Body of pancreas (tissue), 4 donors: ENCODE measurements at regions not wholly inside any gene's neighbourhood (a gene's known extent, or its start where the extent isn't known, plus 50 kb on each side); places are given as distances from the start of the nearest gene placed in this dataset.

Source experiments
- CTCF ChIP-seq, 7 experiments: fragments of 450-650 bp in 4 of 7; fragments of 200-600 bp in 3 of 7; sonication (generic) in 3 of 7; IDR thresholded peaks; one replicate each; pipeline ENCODE4 v1.5.1; 2016 to 2019; ENCODE audit warnings: antibody characterized with exemption in 7 of 7
- POLR2A ChIP-seq, 3 donors: fragments of 450-650 bp; IDR thresholded peaks; one replicate each; pipeline ENCODE4 v1.6.1; 2016; ENCODE audit warnings: antibody characterized with exemption in 3 of 3, mild to moderate bottlenecking in 2 of 3

- TF ChIP-seq CTCF (IDR thresholded peaks at IDR 0.05) (no peak), POLR2A (IDR thresholded peaks at IDR 0.05) (no peak)
Measured at GRCh38 chr6:882084-882598, 189.2 kb upstream of the EXOC2 start.
